ENCODE measurements at regions not wholly inside any gene's neighbourhood (a gene's known extent, or its start where the extent isn't known, plus 50 kb on each side); places are given as distances from the start of the nearest gene placed in this dataset.

DNA sequence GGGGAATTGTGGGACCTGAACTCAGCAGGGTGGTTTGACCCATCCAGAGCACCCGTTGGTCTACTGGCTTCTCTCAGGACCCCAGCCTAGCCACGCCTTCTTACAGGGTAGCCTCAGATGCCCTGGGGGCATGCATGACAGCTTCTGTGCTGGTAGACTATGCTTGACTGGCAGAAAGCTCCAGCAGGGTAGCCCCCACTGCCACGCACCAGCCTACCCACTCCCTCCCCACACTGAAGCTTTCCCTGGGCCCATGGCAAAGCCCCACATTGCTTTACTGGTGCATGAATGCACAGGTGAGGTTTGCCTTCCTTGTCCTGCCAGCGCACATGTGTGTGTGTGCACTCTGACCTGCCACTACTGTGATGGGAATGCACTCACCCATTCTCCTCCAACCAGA is 772.2 kb downstream of the LRFN5 start:
- TF ChIP-seq, protein P1, sequence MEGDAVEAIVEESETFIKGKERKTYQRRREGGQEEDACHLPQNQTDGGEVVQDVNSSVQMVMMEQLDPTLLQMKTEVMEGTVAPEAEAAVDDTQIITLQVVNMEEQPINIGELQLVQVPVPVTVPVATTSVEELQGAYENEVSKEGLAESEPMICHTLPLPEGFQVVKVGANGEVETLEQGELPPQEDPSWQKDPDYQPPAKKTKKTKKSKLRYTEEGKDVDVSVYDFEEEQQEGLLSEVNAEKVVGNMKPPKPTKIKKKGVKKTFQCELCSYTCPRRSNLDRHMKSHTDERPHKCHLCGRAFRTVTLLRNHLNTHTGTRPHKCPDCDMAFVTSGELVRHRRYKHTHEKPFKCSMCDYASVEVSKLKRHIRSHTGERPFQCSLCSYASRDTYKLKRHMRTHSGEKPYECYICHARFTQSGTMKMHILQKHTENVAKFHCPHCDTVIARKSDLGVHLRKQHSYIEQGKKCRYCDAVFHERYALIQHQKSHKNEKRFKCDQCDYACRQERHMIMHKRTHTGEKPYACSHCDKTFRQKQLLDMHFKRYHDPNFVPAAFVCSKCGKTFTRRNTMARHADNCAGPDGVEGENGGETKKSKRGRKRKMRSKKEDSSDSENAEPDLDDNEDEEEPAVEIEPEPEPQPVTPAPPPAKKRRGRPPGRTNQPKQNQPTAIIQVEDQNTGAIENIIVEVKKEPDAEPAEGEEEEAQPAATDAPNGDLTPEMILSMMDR (IDR thresholded peaks at IDR 0.05): no peak
- no peak for TF ChIP-seq POLR2A (IDR thresholded peaks at IDR 0.05)

All from thyroid gland (tissue), 4 donors.